Caco-2 (cell line): ENCODE measurements at regions not wholly inside any gene's neighbourhood (a gene's known extent, or its start where the extent isn't known, plus 50 kb on each side); places are given as distances from the start of the nearest gene placed in this dataset.
A peak's percentile ranks its signal among the peaks of the same experiment; 100 is the strongest.

ENCODE experiments used
- BruUV-seq: library from RNA; stranded (reverse); fragments of 400-500 nt; replicated peaks from 2 replicates; lab custom pipeline; 2021; lab: Mats Ljungman, UMichigan
- CTCF ChIA-PET: fragments of 300-600 bp; sonication (Branson Sonifier 250); formaldehyde crosslinking; loops from one replicate; lab custom pipeline; 2022; ENCODE audit warnings: antibody characterized with exemption; lab: Charles Lee
- POLR2A ChIA-PET: fragments of 300-600 bp; sonication (Branson Sonifier 250); formaldehyde crosslinking; loops from one replicate; lab custom pipeline; 2022; ENCODE audit warnings: antibody characterized with exemption; lab: Charles Lee
- DNase-seq, 2 experiments: peaks; one replicate each; pipeline versions ENCODE4 v3.0.0 to v3.0.0-alpha.2; 2020 to 2022
- H3K27me3 ChIP-seq: replicated peaks from 2 replicates; pipeline ENCODE4 v1.6.0; 2011; ENCODE audit warnings: low read length; ENCODE audit not compliant: control insufficient read depth, insufficient read depth
- H3K36me3 ChIP-seq: 2 replicates; pipeline ENCODE4 v1.5.1; 2011; ENCODE audit warnings: low read length; ENCODE audit not compliant: control insufficient read depth, insufficient read depth
- H3K4me1 ChIP-seq: fragments of 250-450 bp; sonication (Bioruptor Pico); 2 replicates; pipeline ENCODE4 v1.5.1; 2020; ENCODE audit warnings: mild to moderate bottlenecking
- H3K4me3 ChIP-seq: 2 replicates; pipeline ENCODE4 v1.5.1; 2011; ENCODE audit warnings: low read depth, mild to moderate bottlenecking, control low read depth, low read length
- H3K9me3 ChIP-seq: fragments of 250-450 bp; sonication (Bioruptor Pico); 2 replicates; pipeline ENCODE4 v1.5.1; 2020; ENCODE audit warnings: mild to moderate bottlenecking, moderate library complexity
- H3K27ac Mint-ChIP-seq: one replicate; pipeline ENCODE4 v1.8.0; 2022; ENCODE audit warnings: mixed read lengths; ENCODE audit not compliant: unreplicated experiment
- H3K27me3 Mint-ChIP-seq: one replicate; pipeline ENCODE4 v1.8.0; 2022; ENCODE audit warnings: mixed read lengths; ENCODE audit not compliant: insufficient read depth, unreplicated experiment
- H3K36me3 Mint-ChIP-seq: one replicate; pipeline ENCODE4 v1.8.0; 2022; ENCODE audit warnings: mild to moderate bottlenecking, mixed read lengths; ENCODE audit not compliant: insufficient read depth, unreplicated experiment
- H3K4me1 Mint-ChIP-seq: one replicate; pipeline ENCODE4 v1.8.0; 2022; ENCODE audit warnings: low read depth, mixed read lengths; ENCODE audit not compliant: unreplicated experiment
- H3K4me3 Mint-ChIP-seq: one replicate; pipeline ENCODE4 v1.8.0; 2022; ENCODE audit warnings: mild to moderate bottlenecking, moderate library complexity, mixed read lengths; ENCODE audit not compliant: unreplicated experiment
- H3K9me3 Mint-ChIP-seq: one replicate; pipeline ENCODE4 v1.8.0; 2022; ENCODE audit warnings: mixed read lengths; ENCODE audit not compliant: unreplicated experiment
- CTCF ChIP-seq, 2 experiments: fragments of 200-600 bp in 1 of 2; IDR thresholded peaks; 1 replicate in 1 of 2; 2 replicates in 1 of 2; pipeline versions ENCODE4 v1.5.1 to v1.8.0; 2011 to 2022; ENCODE audit warnings: antibody characterized with exemption in 1 of 2, control low read depth in 1 of 2, inconsistent platforms in 1 of 2, low read depth in 1 of 2, low read length in 1 of 2, mild to moderate bottlenecking in 1 of 2, moderate library complexity in 1 of 2; ENCODE audit not compliant: insufficient read depth in 1 of 2, severe bottlenecking in 1 of 2, unreplicated experiment in 1 of 2
- intact Hi-C: fragments of 100-400 bp; cut with micrococcal nuclease; formaldehyde crosslinking; loops from one replicate; pipeline ENCODE4 v1.10.0; 2022; ENCODE audit not compliant: unreplicated experiment

GRCh38 chr3:174767853-174768382 is 91.2 kb upstream of the NAALADL2 start:
- no peaks in the 10 kb centered on the region for H3K27me3 ChIP-seq
- BruUV-seq: no TSS peak
- intact Hi-C loops: no loop called here
- no peaks in the 10 kb centered on the region for H3K4me1 ChIP-seq
- ChIA-PET CTCF (no interaction called here), POLR2A (no interaction called here)
- Mint-ChIP-seq H3K27ac (no peak overlapping the region), H3K4me1 (no peaks in the 10 kb centered on the region), H3K36me3 (no peaks in the 10 kb centered on the region), H3K27me3 (no peaks in the 10 kb centered on the region), H3K9me3 (no peaks in the 10 kb centered on the region), H3K4me3 (no peak overlapping the region)
- no peaks in the 10 kb centered on the region for H3K9me3 ChIP-seq
- H3K4me3 ChIP-seq: no peak overlapping the region
- no peak for DNase-seq
- H3K36me3 ChIP-seq: no peaks in the 10 kb centered on the region
- TF ChIP-seq CTCF (IDR thresholded peaks at IDR 0.05; ENCODE audit: insufficient read depth in 1 of 2, low read depth in 1 of 2, low read length in 1 of 2, severe bottlenecking in 1 of 2, unreplicated experiment in 1 of 2): no peak

GRCh38 chr3:174769171-174769570 is 90.0 kb upstream of the NAALADL2 start:
- H3K9me3 ChIP-seq: no peaks in the 10 kb centered on the region
- ChIA-PET POLR2A (no interaction called here), CTCF (no interaction called here)
- no peak for DNase-seq
- no peaks in the 10 kb centered on the region for H3K36me3 Mint-ChIP-seq
- H3K27me3 Mint-ChIP-seq: no peaks in the 10 kb centered on the region
- no peak for TF ChIP-seq CTCF (IDR thresholded peaks at IDR 0.05; ENCODE audit: insufficient read depth in 1 of 2, low read depth in 1 of 2, low read length in 1 of 2, severe bottlenecking in 1 of 2, unreplicated experiment in 1 of 2)
- intact Hi-C loops: no loop called here
- H3K9me3 Mint-ChIP-seq: peaks cover 7% of the 10 kb centered on the region
- H3K4me3 Mint-ChIP-seq: no peak overlapping the region
- H3K27ac Mint-ChIP-seq: no peak overlapping the region
- no peak overlapping the region for H3K4me3 ChIP-seq
- no peaks in the 10 kb centered on the region for H3K27me3 ChIP-seq
- no peaks in the 10 kb centered on the region for H3K4me1 Mint-ChIP-seq
- no TSS peak for BruUV-seq
- H3K36me3 ChIP-seq: no peaks in the 10 kb centered on the region
- H3K4me1 ChIP-seq: no peaks in the 10 kb centered on the region

- ChIA-PET POLR2A (no interaction called here), CTCF (no interaction called here)
- no peaks in the 10 kb centered on the region for H3K4me1 Mint-ChIP-seq
- peak overlapping the region; percentile 6 for H3K27ac Mint-ChIP-seq
- Histone ChIP-seq H3K4me3 (no peak overlapping the region), H3K27me3 (no peaks in the 10 kb centered on the region), H3K9me3 (no peaks in the 10 kb centered on the region), H3K4me1 (peaks cover 14% of the 10 kb centered on the region), H3K36me3 (no peaks in the 10 kb centered on the region)
- BruUV-seq: no TSS peak
- intact Hi-C loops: loop anchor here (1.0 to 5.0 kb wide), 2 partner anchors 87 to 337 kb away; no protein-coding TSS in a partner anchor
- no peaks in the 10 kb centered on the region for H3K27me3 Mint-ChIP-seq
- no peak for TF ChIP-seq CTCF (IDR thresholded peaks at IDR 0.05; ENCODE audit: insufficient read depth in 1 of 2, low read depth in 1 of 2, low read length in 1 of 2, severe bottlenecking in 1 of 2, unreplicated experiment in 1 of 2)
- no peak overlapping the region for H3K4me3 Mint-ChIP-seq
- peak; percentile 55 to 67 for DNase-seq
- no peaks in the 10 kb centered on the region for H3K36me3 Mint-ChIP-seq
- H3K9me3 Mint-ChIP-seq: peaks cover 9% of the 10 kb centered on the region
These were observed 83.5 kb upstream of the NAALADL2 start for GRCh38 chr3:174775603-174776002.
